Activated CD4-positive, alpha-beta T cell treated with anti-CD3 and anti-CD28 coated beads, Interleukin-2, amount 50 U/mL, for 1 hour (primary cell): ENCODE measurements at regions not wholly inside any gene's neighbourhood (a gene's known extent, or its start where the extent isn't known, plus 50 kb on each side); places are given as distances from the start of the nearest gene placed in this dataset.

ENCODE experiments used
- DNase-seq: peaks from one replicate; pipeline ENCODE4 v3.0.0-alpha.2; 2020

GRCh38 chr12:115146453-115146852 lies 462.5 kb upstream of the TBX3 start:
- DNase-seq: no peak

- DNase-seq: no peak
Measured at GRCh38 chr12:115144425-115144824, 460.4 kb upstream of the TBX3 start.

DNA sequence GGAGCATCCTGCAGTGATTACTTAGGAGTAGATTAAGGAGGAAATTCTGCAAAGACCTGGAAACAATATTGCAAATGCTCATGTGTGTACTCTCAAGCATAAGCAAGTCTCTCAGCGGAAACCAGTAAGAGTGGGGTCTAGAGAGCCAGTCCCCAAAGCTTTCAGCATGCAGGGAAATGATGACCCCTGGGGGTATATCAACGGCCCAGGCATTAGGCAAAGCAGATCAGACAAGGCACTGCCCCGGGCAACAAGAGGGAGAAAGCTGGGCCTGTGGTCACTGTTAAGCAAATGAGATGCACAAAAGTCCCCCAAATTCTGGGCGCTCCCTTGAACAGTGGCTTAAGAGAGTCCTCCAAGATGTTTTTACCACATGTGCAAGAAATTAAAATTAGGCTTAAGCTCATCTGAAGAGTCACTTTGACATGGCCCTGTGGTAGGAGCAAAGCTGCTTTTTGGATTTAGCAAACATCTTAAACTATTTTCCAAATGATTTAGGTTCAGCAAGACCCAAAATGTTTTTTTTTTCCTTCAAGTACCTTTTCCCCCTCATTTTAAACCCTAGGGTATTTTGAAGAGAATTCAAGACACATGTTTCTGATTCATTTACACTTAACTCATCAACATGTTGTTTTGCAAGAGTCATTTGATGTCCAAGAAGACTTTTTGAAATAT lies 457.1 kb upstream of the TBX3 start:
- DNase-seq: no peak

DNA sequence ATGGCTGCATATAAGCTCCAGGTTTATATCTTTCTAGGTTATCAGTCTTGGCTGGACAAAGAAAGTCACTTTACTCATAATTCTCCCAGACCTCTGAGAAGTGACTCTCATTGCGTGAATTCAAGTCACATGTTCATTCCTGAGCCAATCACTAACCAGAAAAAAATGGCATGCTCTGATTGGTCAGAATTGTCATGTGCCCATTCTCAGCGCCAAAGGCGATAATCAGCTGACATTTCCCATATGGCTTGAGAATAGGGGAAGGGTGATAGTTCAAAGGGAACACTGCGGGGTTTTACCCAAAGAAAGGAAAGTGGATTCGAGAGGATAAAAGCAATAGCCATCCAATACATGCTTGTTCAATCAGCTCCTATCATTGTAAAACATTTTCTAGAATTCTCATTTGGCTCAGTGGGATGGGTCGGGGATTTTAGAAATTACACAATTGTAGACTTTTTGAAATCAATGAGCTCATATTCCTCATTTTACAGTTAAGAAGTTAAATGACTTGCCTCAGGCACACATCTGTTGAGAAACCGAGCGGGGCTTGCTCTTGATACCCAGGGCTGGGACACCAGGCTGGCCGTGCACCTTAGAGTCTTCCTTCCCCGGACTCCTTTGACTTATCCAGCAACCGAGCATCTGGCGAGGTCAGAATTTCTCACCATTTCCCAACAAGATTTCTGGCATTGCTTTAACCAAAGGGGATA lies 454.0 kb upstream of the TBX3 start:
- no peak for DNase-seq

GRCh38 chr12:115135800-115136211 lies 451.8 kb upstream of the TBX3 start:
- DNase-seq: no peak

- no peak for DNase-seq
Measured at GRCh38 chr12:115134298-115134697, 450.3 kb upstream of the TBX3 start.

DNA sequence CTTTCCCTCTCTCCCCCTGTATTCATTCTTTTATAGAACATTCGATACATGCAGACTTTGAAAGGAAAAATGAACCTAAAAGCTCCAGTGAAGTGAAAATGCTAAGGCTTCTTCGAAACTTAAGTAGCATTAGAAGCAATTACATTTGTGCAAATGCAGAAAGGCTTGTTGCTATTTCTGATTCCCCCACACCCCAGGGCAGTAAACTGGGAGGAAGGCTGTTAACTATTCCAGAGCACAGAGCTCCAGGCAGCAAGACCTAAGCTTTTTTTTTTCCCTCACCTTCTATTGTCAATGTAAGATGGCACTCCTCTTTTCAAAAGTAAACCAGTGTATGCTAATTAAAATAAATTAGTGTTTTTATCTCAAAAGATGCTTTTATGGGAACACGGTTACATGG lies 448.9 kb upstream of the TBX3 start:
- no peak for DNase-seq

DNA sequence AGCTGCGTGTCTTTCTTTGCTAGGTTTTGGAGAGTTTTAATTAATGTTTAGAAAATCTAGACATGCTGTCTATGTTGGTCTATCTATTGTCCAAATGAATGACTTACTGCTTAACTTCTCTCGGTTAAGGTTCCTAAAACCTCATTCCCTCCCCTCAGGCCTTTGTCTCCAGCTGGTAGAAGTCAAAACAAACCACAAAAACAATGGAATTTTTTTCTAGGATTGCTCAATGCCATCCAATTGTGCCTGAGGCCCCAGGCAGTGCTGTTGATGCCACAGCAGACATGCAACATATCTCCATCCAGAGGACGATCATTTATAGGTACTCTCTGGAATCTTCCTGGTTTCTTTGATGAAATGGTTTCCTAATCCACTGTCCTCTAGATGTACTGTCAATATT lies 448.2 kb upstream of the TBX3 start:
- no peak for DNase-seq

GRCh38 chr12:115129727-115130126 lies 445.8 kb upstream of the TBX3 start:
- no peak for DNase-seq

DNA sequence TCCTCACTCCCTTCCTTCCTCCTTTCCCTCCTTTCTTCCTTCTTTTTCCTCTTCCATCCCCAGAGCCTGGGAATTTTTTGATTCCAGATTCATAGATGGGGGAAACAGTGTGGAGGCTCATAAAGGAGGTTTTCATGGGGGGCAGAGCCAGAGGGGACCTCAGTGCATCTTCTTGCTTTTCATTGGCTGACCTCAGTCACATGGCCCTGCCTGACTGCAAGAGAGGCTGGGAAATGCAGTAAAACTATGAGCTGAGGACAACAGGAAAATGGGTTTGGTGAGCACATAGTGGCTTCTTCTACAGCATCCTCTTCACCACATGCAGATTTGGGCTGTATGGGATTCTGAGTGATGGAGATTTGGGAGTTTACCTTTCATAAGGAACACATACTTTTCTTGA lies 437.1 kb upstream of the TBX3 start:
- no peak for DNase-seq

GRCh38 chr12:115118177-115118724 lies 434.3 kb upstream of the TBX3 start:
- no peak for DNase-seq

GRCh38 chr12:115114140-115114539 lies 430.2 kb upstream of the TBX3 start:
- no peak for DNase-seq

DNA sequence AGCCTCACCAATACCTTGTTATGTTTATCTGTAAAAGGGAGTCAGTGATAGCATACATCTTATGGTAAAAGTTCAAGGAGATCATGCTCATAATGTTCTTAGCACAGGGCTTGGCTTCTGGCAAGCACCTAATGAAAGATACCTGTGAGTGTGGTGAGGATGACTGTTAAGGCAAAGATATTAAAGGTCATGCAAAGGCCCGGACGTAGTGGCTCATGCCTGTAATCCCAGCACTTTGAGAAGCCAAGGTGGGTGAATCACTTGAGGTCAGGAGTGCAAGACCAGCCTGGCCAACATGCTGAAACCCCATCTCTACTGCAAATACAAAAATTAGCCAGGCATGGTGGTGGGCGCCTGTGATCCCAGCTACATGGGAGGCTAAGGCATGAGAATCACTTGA lies 425.9 kb upstream of the TBX3 start:
- DNase-seq: no peak

DNA sequence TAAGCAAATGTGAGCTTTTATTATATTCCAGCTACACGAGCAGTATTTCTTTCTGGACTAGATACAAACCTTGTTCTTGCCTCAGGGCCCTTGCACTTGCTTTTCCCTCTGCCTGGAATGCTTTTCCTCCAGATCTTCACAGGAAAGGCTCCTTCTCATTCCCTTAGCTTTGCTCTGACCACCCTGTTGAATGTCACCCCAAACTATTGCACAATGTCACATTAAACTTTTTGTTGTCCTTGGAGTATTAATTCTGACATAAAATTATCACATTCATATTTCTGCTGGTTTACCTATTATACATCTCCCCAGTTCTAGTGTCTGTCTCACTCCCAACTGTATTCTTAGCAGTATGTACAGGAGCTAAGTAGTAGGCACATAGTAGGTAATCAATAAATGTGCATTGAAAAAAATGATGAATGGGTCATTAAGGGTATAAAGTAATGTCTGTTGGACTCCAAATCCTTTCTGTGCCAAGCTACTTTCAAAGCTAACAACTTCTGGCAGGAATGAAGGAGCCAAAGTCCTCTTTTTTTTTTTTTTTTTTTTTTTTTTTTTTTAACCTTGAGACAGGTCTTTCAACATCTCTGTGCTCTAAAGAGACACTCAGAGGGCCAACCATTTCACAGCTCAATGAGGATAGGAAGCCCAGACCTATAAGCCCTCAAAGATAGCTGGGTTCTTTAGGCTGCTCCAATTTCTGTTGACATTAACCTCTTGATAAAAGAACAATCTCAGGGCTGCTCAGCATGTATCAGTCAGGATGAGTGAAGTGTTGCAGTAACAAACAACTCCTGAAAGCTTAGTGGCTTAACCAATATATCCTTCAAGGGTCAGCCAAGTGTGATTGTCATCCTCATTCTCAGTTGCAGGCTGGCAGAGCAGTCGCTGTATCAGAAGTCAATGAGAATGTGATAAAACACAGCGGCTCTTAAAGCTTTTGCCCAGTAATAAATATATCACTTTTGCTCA lies 424.4 kb upstream of the TBX3 start:
- DNase-seq: no peak

- DNase-seq: no peak
Measured at GRCh38 chr12:115103884-115104883, 420.2 kb upstream of the TBX3 start.

- no peak for DNase-seq
Measured at GRCh38 chr12:115102450-115102849, 418.5 kb upstream of the TBX3 start.

GRCh38 chr12:115101520-115101919 lies 417.5 kb upstream of the TBX3 start:
- no peak for DNase-seq

DNA sequence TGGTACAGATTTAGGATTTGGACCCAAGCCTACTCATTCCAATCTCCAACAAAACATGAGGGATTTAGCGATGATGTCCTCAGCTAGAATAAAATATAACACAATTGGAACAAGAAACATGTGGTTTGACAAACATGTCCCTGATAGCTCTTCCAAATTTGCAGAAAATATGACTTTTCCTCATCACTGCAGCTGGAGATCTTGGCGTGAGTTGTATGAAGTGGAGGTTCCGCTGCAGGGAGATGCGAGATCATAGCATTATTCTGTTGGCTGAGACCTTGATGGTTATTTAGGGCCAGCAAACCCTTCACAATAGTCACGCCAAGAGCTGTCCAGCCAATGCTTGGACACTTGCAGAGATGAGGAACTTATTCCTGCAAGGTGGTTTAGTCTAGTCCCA lies 413.4 kb upstream of the TBX3 start:
- DNase-seq: no peak

GRCh38 chr12:115096588-115097397 lies 412.8 kb upstream of the TBX3 start:
- DNase-seq: no peak

GRCh38 chr12:115095073-115095748 lies 411.2 kb upstream of the TBX3 start:
- DNase-seq: no peak
